Keratinocyte (primary cell): ENCODE measurements at regions not wholly inside any gene's neighbourhood (a gene's known extent, or its start where the extent isn't known, plus 50 kb on each side); places are given as distances from the start of the nearest gene placed in this dataset.

Experiments used
- DNase-seq: peaks from one replicate; pipeline ENCODE4 v3.0.0-alpha.2; 2011; ENCODE audit warnings: low read depth, missing footprints, low spot score
- FAIRE-seq: peaks from 2 replicates; lab custom pipeline; 2011; peaks lifted over from hg19 to GRCh38; lab: Jason Lieb, UNC
- H2AFZ ChIP-seq: 2 replicates; pipeline ENCODE4 v1.6.0; 2012; ENCODE audit warnings: low read length, control low read depth, inconsistent platforms; ENCODE audit not compliant: control insufficient read depth
- H3K27ac ChIP-seq: 2 replicates; pipeline ENCODE4 v1.5.1; 2011; ENCODE audit warnings: low read length; ENCODE audit not compliant: control insufficient read depth, insufficient read depth
- H3K27me3 ChIP-seq: 3 replicates; pipeline ENCODE4 v1.6.0; 2011; ENCODE audit warnings: low read length; ENCODE audit not compliant: control insufficient read depth, insufficient read depth; ENCODE audit errors: extremely low read depth
- H3K36me3 ChIP-seq, 2 experiments: 2 replicates in 1 of 2; 3 replicates in 1 of 2; pipeline ENCODE4 v1.5.1; 2011; ENCODE audit warnings: low read length in 2 of 2, mild to moderate bottlenecking in 1 of 2; ENCODE audit not compliant: control insufficient read depth in 2 of 2, insufficient read depth in 2 of 2; ENCODE audit errors: extremely low read depth in 1 of 2
- H3K4me1 ChIP-seq: 3 replicates; pipeline ENCODE4 v1.5.1; 2011; ENCODE audit warnings: low read length; ENCODE audit not compliant: control insufficient read depth, insufficient read depth; ENCODE audit errors: extremely low read depth
- H3K4me2 ChIP-seq: 3 replicates; pipeline ENCODE4 v1.6.0; 2011; ENCODE audit warnings: low read depth, low read length; ENCODE audit not compliant: control insufficient read depth, insufficient read depth; ENCODE audit errors: extremely low read depth
- H3K4me3 ChIP-seq, 3 experiments: fragments of 200-600 bp in 1 of 3; sonication (generic) in 1 of 3; 2 replicates in 2 of 3; 3 replicates in 1 of 3; pipeline ENCODE4 v1.5.1; 2011 to 2016; ENCODE audit warnings: low read length in 3 of 3, mild to moderate bottlenecking in 3 of 3, control low read depth in 2 of 3, inconsistent platforms in 1 of 3, low read depth in 1 of 3, mixed read lengths in 1 of 3, mixed run types in 1 of 3, moderate library complexity in 1 of 3; ENCODE audit not compliant: control insufficient read depth in 2 of 3, insufficient read depth in 2 of 3; ENCODE audit errors: extremely low read depth in 1 of 3
- H3K79me2 ChIP-seq: 2 replicates; pipeline ENCODE4 v1.6.0; 2012; ENCODE audit warnings: low read length; ENCODE audit not compliant: control insufficient read depth, insufficient read depth
- H3K9ac ChIP-seq: 3 replicates; pipeline ENCODE4 v1.6.0; 2011; ENCODE audit warnings: low read length; ENCODE audit not compliant: control insufficient read depth, insufficient read depth; ENCODE audit errors: extremely low read depth
- H3K9me1 ChIP-seq: 3 replicates; pipeline ENCODE4 v1.6.0; 2011; ENCODE audit warnings: low read length; ENCODE audit not compliant: control insufficient read depth, insufficient read depth; ENCODE audit errors: extremely low read depth
- H3K9me3 ChIP-seq: 2 replicates; pipeline ENCODE4 v1.5.1; 2012; ENCODE audit warnings: low read depth, low read length; ENCODE audit not compliant: control insufficient read depth
- H4K20me1 ChIP-seq: 3 replicates; pipeline ENCODE4 v1.6.0; 2011; ENCODE audit warnings: low read length; ENCODE audit not compliant: control insufficient read depth, insufficient read depth; ENCODE audit errors: extremely low read depth
- EZH2 ChIP-seq: IDR thresholded peaks from one replicate; pipeline ENCODE4 v1.6.1; 2012; ENCODE audit warnings: inconsistent platforms, mild to moderate bottlenecking, low read length, moderate library complexity
- dilution Hi-C: fragments of 300-500 bp; cut with MboI; formaldehyde crosslinking; loops from one replicate; pipeline ENCODE4 v1.7.0; 2020; ENCODE audit warnings: low sequenced_read_pairs; ENCODE audit not compliant: extremely low pct_ligation_motif_present
- TF ChIP-seq, protein P1 (sequence below), 3 experiments: IDR thresholded peaks in 1 of 3; conservative IDR thresholded peaks in 1 of 3; optimal IDR thresholded peaks in 1 of 3; 2 replicates in 2 of 3; 3 replicates in 1 of 3; pipeline versions ENCODE3 to v1.5.1; 2011; ENCODE audit warnings: low read length in 3 of 3, mild to moderate bottlenecking in 3 of 3, moderate library complexity in 2 of 3, control low read depth in 1 of 3, inconsistent platforms in 1 of 3; ENCODE audit not compliant: insufficient read depth in 2 of 3; ENCODE audit errors: extremely low read depth in 1 of 3

DNA sequence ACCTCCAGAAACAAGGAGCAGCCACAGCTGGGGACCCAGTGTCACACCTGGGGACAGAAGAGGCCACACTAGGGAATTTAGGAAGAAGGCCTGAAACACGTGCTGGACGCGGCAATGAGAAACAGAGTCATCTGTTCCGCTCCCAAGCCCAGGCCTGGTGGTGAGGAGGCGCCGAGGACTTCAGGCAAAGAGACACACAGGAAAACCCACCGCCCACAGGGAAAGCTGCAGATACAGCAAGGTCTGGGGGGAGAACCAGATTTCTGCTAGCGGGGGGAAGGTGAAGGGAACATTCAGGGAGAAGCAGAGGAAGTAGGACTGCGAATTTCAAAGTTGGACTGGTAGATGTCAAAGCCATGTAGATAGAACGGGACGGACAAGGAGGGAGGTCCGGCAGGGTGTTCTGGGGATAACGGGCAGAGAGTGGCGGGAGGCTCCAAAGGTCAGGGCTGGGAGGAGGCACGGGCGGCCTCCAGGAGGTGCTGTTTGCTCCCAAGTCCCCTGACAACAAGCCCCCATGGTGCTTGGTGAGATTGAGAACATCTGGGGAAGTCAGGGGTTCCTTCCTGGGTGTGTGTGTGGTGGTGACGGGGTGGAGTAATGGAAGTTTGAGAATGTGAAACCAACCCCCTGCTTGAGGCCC lies 351.7 kb upstream of the MYT1L start:
- H3K4me3 ChIP-seq = no peak overlapping the region
- no peaks in the 10 kb centered on the region for H3K9me3 ChIP-seq
- H3K79me2 ChIP-seq = no peaks in the 10 kb centered on the region
- FAIRE-seq (no peak), DNase-seq (no peak)
- H3K27ac ChIP-seq = no peak overlapping the region
- no peaks in the 10 kb centered on the region for H4K20me1 ChIP-seq
- no peaks in the 10 kb centered on the region for H3K4me1 ChIP-seq
- no peak overlapping the region for H3K9ac ChIP-seq
- H3K9me1 ChIP-seq = no peaks in the 10 kb centered on the region
- dilution Hi-C loops = no loop called here
- no peak for TF ChIP-seq EZH2
- TF ChIP-seq, protein P1, sequence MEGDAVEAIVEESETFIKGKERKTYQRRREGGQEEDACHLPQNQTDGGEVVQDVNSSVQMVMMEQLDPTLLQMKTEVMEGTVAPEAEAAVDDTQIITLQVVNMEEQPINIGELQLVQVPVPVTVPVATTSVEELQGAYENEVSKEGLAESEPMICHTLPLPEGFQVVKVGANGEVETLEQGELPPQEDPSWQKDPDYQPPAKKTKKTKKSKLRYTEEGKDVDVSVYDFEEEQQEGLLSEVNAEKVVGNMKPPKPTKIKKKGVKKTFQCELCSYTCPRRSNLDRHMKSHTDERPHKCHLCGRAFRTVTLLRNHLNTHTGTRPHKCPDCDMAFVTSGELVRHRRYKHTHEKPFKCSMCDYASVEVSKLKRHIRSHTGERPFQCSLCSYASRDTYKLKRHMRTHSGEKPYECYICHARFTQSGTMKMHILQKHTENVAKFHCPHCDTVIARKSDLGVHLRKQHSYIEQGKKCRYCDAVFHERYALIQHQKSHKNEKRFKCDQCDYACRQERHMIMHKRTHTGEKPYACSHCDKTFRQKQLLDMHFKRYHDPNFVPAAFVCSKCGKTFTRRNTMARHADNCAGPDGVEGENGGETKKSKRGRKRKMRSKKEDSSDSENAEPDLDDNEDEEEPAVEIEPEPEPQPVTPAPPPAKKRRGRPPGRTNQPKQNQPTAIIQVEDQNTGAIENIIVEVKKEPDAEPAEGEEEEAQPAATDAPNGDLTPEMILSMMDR (optimal IDR thresholded peaks at IDR 0.05 in 1 of 3, IDR thresholded peaks at IDR 0.05 in 1 of 3, conservative IDR thresholded peaks at IDR 0.05 in 1 of 3; ENCODE audit: extremely low read depth in 1 of 3, insufficient read depth in 2 of 3, low read length in 3 of 3) = no peak
- H3K27me3 ChIP-seq = no peaks in the 10 kb centered on the region
- no peak overlapping the region for H3K4me2 ChIP-seq
- H2AFZ ChIP-seq = no peak overlapping the region
- no peaks in the 10 kb centered on the region for H3K36me3 ChIP-seq

DNA sequence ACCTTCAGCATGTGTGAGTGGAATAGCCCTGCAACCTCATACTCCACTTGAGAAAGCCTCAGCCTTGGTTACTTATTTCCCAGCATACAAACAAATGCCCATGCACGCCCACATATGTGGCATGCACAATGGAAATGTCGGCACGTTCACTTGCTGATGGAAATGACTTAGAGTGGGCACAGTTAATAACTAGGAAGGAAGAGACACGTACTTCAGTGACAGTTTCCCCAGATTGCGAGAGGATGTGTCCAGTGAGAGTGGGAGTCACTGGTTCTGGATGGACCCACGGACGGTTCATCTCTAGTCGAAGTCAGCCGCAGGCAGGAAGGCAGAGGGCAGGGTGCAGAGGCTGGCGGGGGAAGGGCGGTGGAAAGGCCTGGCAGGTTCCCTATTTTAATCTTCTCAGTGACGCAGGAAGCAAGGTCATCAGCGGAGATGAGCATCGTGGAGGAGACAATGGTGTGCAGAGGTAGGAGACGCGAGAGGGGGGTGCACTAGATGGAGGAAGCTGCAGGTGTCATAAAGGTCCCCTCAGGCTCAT lies 350.7 kb upstream of the MYT1L start:
- H3K27me3 ChIP-seq = no peaks in the 10 kb centered on the region
- dilution Hi-C loops = no loop called here
- no peak overlapping the region for H3K27ac ChIP-seq
- no peak overlapping the region for H2AFZ ChIP-seq
- H3K4me2 ChIP-seq = no peak overlapping the region
- no peaks in the 10 kb centered on the region for H3K79me2 ChIP-seq
- DNase-seq (no peak), FAIRE-seq (no peak)
- no peak overlapping the region for H3K4me3 ChIP-seq
- H3K36me3 ChIP-seq = no peaks in the 10 kb centered on the region
- TF ChIP-seq, protein P1 (optimal IDR thresholded peaks at IDR 0.05 in 1 of 3, IDR thresholded peaks at IDR 0.05 in 1 of 3, conservative IDR thresholded peaks at IDR 0.05 in 1 of 3; ENCODE audit: extremely low read depth in 1 of 3, insufficient read depth in 2 of 3, low read length in 3 of 3) = no peak
- TF ChIP-seq EZH2 = no peak
- no peaks in the 10 kb centered on the region for H3K9me3 ChIP-seq
- no peaks in the 10 kb centered on the region for H3K9me1 ChIP-seq
- H3K4me1 ChIP-seq = no peaks in the 10 kb centered on the region
- no peak overlapping the region for H3K9ac ChIP-seq
- H4K20me1 ChIP-seq = no peaks in the 10 kb centered on the region
